ENCODE measurements at regions not wholly inside any gene's neighbourhood (a gene's known extent, or its start where the extent isn't known, plus 50 kb on each side); places are given as distances from the start of the nearest gene placed in this dataset.
A peak's percentile ranks its signal among the peaks of the same experiment; 100 is the strongest.
"Not testable (repeated sequence)": the region's sequence is repeated elsewhere in the genome, so short reads cannot be mapped to it uniquely, and the experiment has no call there.

- no peak for DNase-seq (ENCODE audit: low read depth in 2 of 2)
These were observed 470.5 kb upstream of the NRSN1 start for GRCh38 chr6:23655525-23655924.

GRCh38 chr6:23656255-23657194 lies 469.5 kb upstream of the NRSN1 start:
- DNase-seq (ENCODE audit: low read depth in 2 of 2) = no peak

GRCh38 chr6:23659125-23659524 lies 466.9 kb upstream of the NRSN1 start:
- DNase-seq (ENCODE audit: low read depth in 2 of 2) = peak in 1 of 2 experiments; percentile 4

- DNase-seq (ENCODE audit: low read depth in 2 of 2) = no peak
These were observed 464.5 kb upstream of the NRSN1 start for GRCh38 chr6:23661549-23661948.

GRCh38 chr6:23663096-23663495 lies 462.9 kb upstream of the NRSN1 start:
- DNase-seq (ENCODE audit: low read depth in 2 of 2) = no peak

- DNase-seq (ENCODE audit: low read depth in 2 of 2) = no peak
These were observed 462.4 kb upstream of the NRSN1 start for GRCh38 chr6:23663652-23664051.

- not testable (repeated sequence) for DNase-seq (ENCODE audit: low read depth in 2 of 2)
These were observed 460.1 kb upstream of the NRSN1 start for GRCh38 chr6:23665911-23666310.

GRCh38 chr6:23672737-23673136 lies 453.3 kb upstream of the NRSN1 start:
- no peak for DNase-seq (ENCODE audit: low read depth in 2 of 2)

GRCh38 chr6:23678626-23679025 lies 447.4 kb upstream of the NRSN1 start:
- DNase-seq (ENCODE audit: low read depth in 2 of 2) = no peak

GRCh38 chr6:23681743-23682142 lies 444.3 kb upstream of the NRSN1 start:
- no peak for DNase-seq (ENCODE audit: low read depth in 2 of 2)

- no peak for DNase-seq (ENCODE audit: low read depth in 2 of 2)
These were observed 437.4 kb upstream of the NRSN1 start for GRCh38 chr6:23688650-23689049.

GRCh38 chr6:23690453-23691049 lies 435.5 kb upstream of the NRSN1 start:
- DNase-seq (ENCODE audit: low read depth in 2 of 2) = no peak

- no peak for DNase-seq (ENCODE audit: low read depth in 2 of 2)
These were observed 433.8 kb upstream of the NRSN1 start for GRCh38 chr6:23692184-23692583.

GRCh38 chr6:23696992-23697391 lies 429.0 kb upstream of the NRSN1 start:
- DNase-seq (ENCODE audit: low read depth in 2 of 2) = peak; percentile 30 to 38

GRCh38 chr6:23704479-23705052 lies 421.4 kb upstream of the NRSN1 start:
- no peak for DNase-seq (ENCODE audit: low read depth in 2 of 2)

GRCh38 chr6:23705697-23706096 lies 420.3 kb upstream of the NRSN1 start:
- DNase-seq (ENCODE audit: low read depth in 2 of 2) = no peak

- no peak for DNase-seq (ENCODE audit: low read depth in 2 of 2)
These were observed 413.3 kb upstream of the NRSN1 start for GRCh38 chr6:23712756-23713155.

- DNase-seq (ENCODE audit: low read depth in 2 of 2) = no peak
These were observed 412.8 kb upstream of the NRSN1 start for GRCh38 chr6:23713211-23713610.

GRCh38 chr6:23728707-23729106 lies 397.3 kb upstream of the NRSN1 start:
- no peak for DNase-seq (ENCODE audit: low read depth in 2 of 2)

GRCh38 chr6:23731609-23732008 lies 394.4 kb upstream of the NRSN1 start:
- no peak for DNase-seq (ENCODE audit: low read depth in 2 of 2)

GRCh38 chr6:23732521-23732920 lies 393.5 kb upstream of the NRSN1 start:
- DNase-seq (ENCODE audit: low read depth in 2 of 2) = no peak

GRCh38 chr6:23735151-23735550 lies 390.9 kb upstream of the NRSN1 start:
- DNase-seq (ENCODE audit: low read depth in 2 of 2) = no peak

GRCh38 chr6:23736577-23736976 lies 389.4 kb upstream of the NRSN1 start:
- no peak for DNase-seq (ENCODE audit: low read depth in 2 of 2)
